ENCODE measurements at regions not wholly inside any gene's neighbourhood (a gene's known extent, or its start where the extent isn't known, plus 50 kb on each side); places are given as distances from the start of the nearest gene placed in this dataset.

- TF ChIP-seq PRDM15 (CRISPR knock-in tag; IDR thresholded peaks at IDR 0.05) (no peak), STAG1 (CRISPR knock-in tag; IDR thresholded peaks at IDR 0.05) (no peak), JUN (CRISPR knock-in tag; IDR thresholded peaks at IDR 0.05) (no peak), ZBTB10 (CRISPR knock-in tag; IDR thresholded peaks at IDR 0.05; ENCODE audit: borderline replicate concordance) (no peak), RARA (CRISPR knock-in tag; IDR thresholded peaks at IDR 0.05) (peak; percentile 90), CENPX (CRISPR knock-in tag; IDR thresholded peaks at IDR 0.05) (no peak), CREB3 (CRISPR knock-in tag; IDR thresholded peaks at IDR 0.05) (no peak), ZNF660 (CRISPR knock-in tag; IDR thresholded peaks at IDR 0.05; ENCODE audit: borderline replicate concordance, low read depth) (no peak), NFYC (CRISPR knock-in tag; IDR thresholded peaks at IDR 0.05) (no peak), TEF (CRISPR knock-in tag; IDR thresholded peaks at IDR 0.05) (no peak), ZNF180 (CRISPR knock-in tag; IDR thresholded peaks at IDR 0.05; ENCODE audit: borderline replicate concordance, low read depth) (no peak), ZNF746 (CRISPR knock-in tag; IDR thresholded peaks at IDR 0.05) (no peak), SMYD3 (CRISPR knock-in tag; IDR thresholded peaks at IDR 0.05) (no peak), ZNF556 (CRISPR knock-in tag; IDR thresholded peaks at IDR 0.05; ENCODE audit: borderline replicate concordance) (no peak), HDAC1 (CRISPR knock-in tag; IDR thresholded peaks at IDR 0.05) (peak; percentile 67), ZNF749 (CRISPR knock-in tag; IDR thresholded peaks at IDR 0.05; ENCODE audit: borderline replicate concordance) (no peak), FOXA1 (IDR thresholded peaks at IDR 0.05) (no peak), FOXA1 (CRISPR knock-in tag; IDR thresholded peaks at IDR 0.05) (no peak), ZNF792 (CRISPR knock-in tag; IDR thresholded peaks at IDR 0.05) (no peak), XRCC5 (optimal IDR thresholded peaks at IDR 0.05; ENCODE audit: low read length) (no peak), ZBTB20 (CRISPR knock-in tag; IDR thresholded peaks at IDR 0.05; ENCODE audit: borderline replicate concordance, low read depth) (peak; percentile 85; the same call in 1 of the 2 replicates)
Measured at GRCh38 chr17:64732336-64733006, 70.4 kb upstream of the SMURF2 start (continued).

Data from HepG2 (cell line).